Hippocampal formation (tissue), 2 donors: ENCODE measurements at regions not wholly inside any gene's neighbourhood (a gene's known extent, or its start where the extent isn't known, plus 50 kb on each side); places are given as distances from the start of the nearest gene placed in this dataset.

Source experiments
- DNase-seq, 2 donors: peaks; one replicate each; lab custom pipeline; 2025; lab: John Stamatoyannopoulos, UW

- DNase-seq, result no peak
Measured at GRCh38 chr2:65846989-65847678, 414.7 kb upstream of the SPRED2 start.

GRCh38 chr2:65845442-65846182 is 413.2 kb upstream of the SPRED2 start:
- DNase-seq, result no peak

- DNase-seq, result no peak
Measured at GRCh38 chr2:65842104-65842503, 409.7 kb upstream of the SPRED2 start.

- DNase-seq, result no peak
Measured at GRCh38 chr2:65835975-65836549, 403.7 kb upstream of the SPRED2 start.

GRCh38 chr2:65834771-65835475 is 402.5 kb upstream of the SPRED2 start:
- DNase-seq, result no peak

- no peak for DNase-seq
Measured at GRCh38 chr2:65834062-65834461, 401.7 kb upstream of the SPRED2 start.

- no peak for DNase-seq
Measured at GRCh38 chr2:65831509-65831908, 399.1 kb upstream of the SPRED2 start.

- no peak for DNase-seq
Measured at GRCh38 chr2:65826567-65826966, 394.2 kb upstream of the SPRED2 start.

GRCh38 chr2:65823511-65823910 is 391.1 kb upstream of the SPRED2 start:
- DNase-seq, result no peak

GRCh38 chr2:65820454-65820853 is 388.1 kb upstream of the SPRED2 start:
- DNase-seq, result no peak

- DNase-seq, result no peak
Measured at GRCh38 chr2:65819963-65820362, 387.6 kb upstream of the SPRED2 start.

GRCh38 chr2:65818873-65819451 is 386.6 kb upstream of the SPRED2 start:
- no peak for DNase-seq

GRCh38 chr2:65813631-65814173 is 381.3 kb upstream of the SPRED2 start:
- DNase-seq, result no peak

GRCh38 chr2:65812887-65813286 is 380.5 kb upstream of the SPRED2 start:
- no peak for DNase-seq

GRCh38 chr2:65807942-65808341 is 375.5 kb upstream of the SPRED2 start:
- no peak for DNase-seq

- DNase-seq, result no peak
Measured at GRCh38 chr2:65804777-65805176, 372.4 kb upstream of the SPRED2 start.

- no peak for DNase-seq
Measured at GRCh38 chr2:65802298-65802942, 370.0 kb upstream of the SPRED2 start.

- DNase-seq, result no peak
Measured at GRCh38 chr2:65800998-65801397, 368.6 kb upstream of the SPRED2 start.

GRCh38 chr2:65799141-65799854 is 366.9 kb upstream of the SPRED2 start:
- DNase-seq, result no peak

GRCh38 chr2:65798641-65799040 is 366.2 kb upstream of the SPRED2 start:
- no peak for DNase-seq

GRCh38 chr2:65794994-65795393 is 362.6 kb upstream of the SPRED2 start:
- no peak for DNase-seq
